ENCODE measurements at regions not wholly inside any gene's neighbourhood (a gene's known extent, or its start where the extent isn't known, plus 50 kb on each side); places are given as distances from the start of the nearest gene placed in this dataset.
"Not testable (repeated sequence)": the region's sequence is repeated elsewhere in the genome, so short reads cannot be mapped to it uniquely, and the experiment has no call there.

DNA sequence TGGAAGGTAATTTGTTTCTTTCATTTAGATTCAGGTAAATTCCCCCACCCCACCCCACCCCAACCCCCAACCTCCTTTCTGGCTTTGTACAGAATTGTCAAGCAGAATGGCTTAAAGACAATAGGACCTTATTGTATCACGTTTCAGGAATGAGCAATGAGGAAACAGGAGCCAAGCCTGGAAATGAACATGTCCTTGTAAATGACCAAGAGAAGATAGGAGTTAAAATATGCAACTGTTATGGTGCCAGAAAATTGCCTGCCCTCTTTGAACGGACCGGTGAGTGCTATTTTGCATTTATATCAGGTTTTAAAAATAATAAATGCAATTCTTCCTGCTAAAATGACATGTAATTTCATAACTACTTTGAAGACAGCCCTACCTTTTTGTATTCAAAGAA lies 141.6 kb upstream of the PELI2 start:
- FAIRE-seq (no peak), DNase-seq (ENCODE audit: insufficient read length) (no peak)
- TF ChIP-seq POLR2AphosphoS5 (IDR thresholded peaks at IDR 0.05; ENCODE audit: low read depth, low read length) (no peak), TAF1 (IDR thresholded peaks at IDR 0.05; ENCODE audit: borderline replicate concordance, low read depth, low read length) (no peak), POLR2A (IDR thresholded peaks at IDR 0.05; ENCODE audit: low read depth, low read length) (no peak)

DNA sequence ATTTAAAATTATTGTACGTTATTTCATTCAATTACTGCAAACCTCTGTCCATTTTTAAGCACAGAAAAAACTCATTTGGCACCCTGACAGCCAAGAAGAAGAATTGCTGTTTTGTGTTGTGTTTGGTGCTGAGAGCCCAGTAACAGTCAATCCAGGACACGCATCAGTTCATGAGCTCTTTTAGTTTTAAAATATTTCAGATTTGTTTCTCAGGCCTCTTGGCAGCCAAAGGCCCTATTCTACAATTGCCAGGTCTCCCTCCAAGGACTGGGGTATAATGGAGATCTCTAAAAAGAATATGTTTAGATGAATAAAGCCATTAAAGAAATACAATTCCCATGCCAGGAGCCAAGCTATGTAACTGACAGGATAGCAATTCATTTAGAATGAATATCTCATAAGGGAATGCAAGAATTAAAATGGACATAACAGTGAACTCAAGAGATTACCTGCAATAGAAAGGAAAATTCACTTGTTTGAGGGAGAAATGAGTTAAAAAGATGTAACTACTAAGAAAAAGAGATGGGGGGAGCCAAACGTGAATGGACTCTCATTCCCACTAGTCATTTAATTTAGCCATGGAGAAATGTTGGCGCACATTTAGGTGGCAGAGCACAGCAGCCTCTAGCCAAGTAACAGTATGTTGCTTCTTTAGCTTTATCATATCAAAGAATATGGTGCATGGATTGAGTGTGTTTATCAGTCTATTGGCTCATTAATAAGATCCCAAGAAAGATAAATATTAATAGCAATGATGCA lies 140.6 kb upstream of the PELI2 start:
- DNase-seq (ENCODE audit: insufficient read length) (no peak), FAIRE-seq (no peak)
- no peak for TF ChIP-seq TAF1 (IDR thresholded peaks at IDR 0.05; ENCODE audit: borderline replicate concordance, low read depth, low read length)
- TF ChIP-seq POLR2A (IDR thresholded peaks at IDR 0.05; ENCODE audit: low read depth, low read length) = no peak
- no peak for TF ChIP-seq POLR2AphosphoS5 (IDR thresholded peaks at IDR 0.05; ENCODE audit: low read depth, low read length)

- TF ChIP-seq TAF1 (IDR thresholded peaks at IDR 0.05; ENCODE audit: borderline replicate concordance, low read depth, low read length) (no peak), POLR2A (IDR thresholded peaks at IDR 0.05; ENCODE audit: low read depth, low read length) (no peak), POLR2AphosphoS5 (IDR thresholded peaks at IDR 0.05; ENCODE audit: low read depth, low read length) (no peak)
- no peak for FAIRE-seq
- DNase-seq (ENCODE audit: insufficient read length) = no peak
These were observed 139.1 kb upstream of the PELI2 start for GRCh38 chr14:55979096-55979495.

DNA sequence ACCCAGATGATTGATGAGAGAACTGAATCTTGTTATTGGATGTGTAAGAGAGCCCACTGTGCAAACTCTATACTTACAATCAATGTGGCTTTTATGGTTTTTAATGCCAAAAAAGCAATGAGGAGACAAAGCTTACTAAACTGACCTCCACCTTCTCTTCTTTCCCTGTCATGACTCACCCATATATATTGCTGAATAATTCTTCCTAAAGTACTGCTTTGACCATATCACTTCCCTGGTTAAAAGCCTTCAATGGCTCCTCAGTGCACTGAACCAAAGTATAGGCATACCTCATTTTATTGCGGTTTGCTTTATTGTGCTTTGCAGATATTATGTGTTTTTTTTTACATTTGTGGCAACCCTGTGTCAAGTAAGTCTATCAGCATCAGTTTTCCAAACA lies 138.4 kb upstream of the PELI2 start:
- TF ChIP-seq POLR2AphosphoS5 (IDR thresholded peaks at IDR 0.05; ENCODE audit: low read depth, low read length) (no peak), TAF1 (IDR thresholded peaks at IDR 0.05; ENCODE audit: borderline replicate concordance, low read depth, low read length) (no peak), POLR2A (IDR thresholded peaks at IDR 0.05; ENCODE audit: low read depth, low read length) (no peak)
- DNase-seq (ENCODE audit: insufficient read length) (no peak), FAIRE-seq (no peak)

DNA sequence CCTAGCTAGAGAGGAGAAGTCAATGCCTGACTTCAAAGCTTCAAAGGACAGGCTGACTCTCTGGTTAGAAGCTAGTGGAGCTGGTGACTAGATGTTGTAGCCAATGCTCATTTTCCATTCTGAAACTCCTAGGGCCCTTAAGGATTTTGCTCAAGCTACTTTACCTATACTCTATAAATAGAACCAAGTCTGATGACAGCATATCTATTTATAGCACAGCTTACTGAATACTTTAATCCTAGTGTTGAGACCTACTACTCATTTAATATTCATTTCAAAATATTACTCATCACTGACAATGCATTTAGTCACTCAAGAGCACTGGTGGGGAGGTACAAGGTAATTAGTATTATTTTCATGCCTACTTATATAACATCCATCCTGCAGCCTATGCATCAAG lies 137.2 kb upstream of the PELI2 start:
- no peak for FAIRE-seq
- DNase-seq (ENCODE audit: insufficient read length) = no peak
- TF ChIP-seq POLR2A (IDR thresholded peaks at IDR 0.05; ENCODE audit: low read depth, low read length) = no peak

- DNase-seq (ENCODE audit: insufficient read length) (no peak), FAIRE-seq (no peak)
- TF ChIP-seq POLR2AphosphoS5 (IDR thresholded peaks at IDR 0.05; ENCODE audit: low read depth, low read length) = no peak
These were observed 132.1 kb upstream of the PELI2 start for GRCh38 chr14:55986069-55986468.

- no peak for DNase-seq (ENCODE audit: insufficient read length)
- no peak for TF ChIP-seq POLR2AphosphoS5 (IDR thresholded peaks at IDR 0.05; ENCODE audit: low read depth, low read length)
- FAIRE-seq = no peak
These were observed 117.4 kb upstream of the PELI2 start for GRCh38 chr14:56000846-56001245.

GRCh38 chr14:56002342-56002741 lies 115.9 kb upstream of the PELI2 start:
- TF ChIP-seq POLR2A (IDR thresholded peaks at IDR 0.05; ENCODE audit: low read depth, low read length) (no peak), POLR2AphosphoS5 (IDR thresholded peaks at IDR 0.05; ENCODE audit: low read depth, low read length) (no peak), TAF1 (IDR thresholded peaks at IDR 0.05; ENCODE audit: borderline replicate concordance, low read depth, low read length) (no peak)
- DNase-seq (ENCODE audit: insufficient read length) (no peak), FAIRE-seq (no peak)

- DNase-seq (ENCODE audit: insufficient read length) = no peak
- no peak for FAIRE-seq
- TF ChIP-seq TAF1 (IDR thresholded peaks at IDR 0.05; ENCODE audit: borderline replicate concordance, low read depth, low read length) = no peak
- TF ChIP-seq POLR2A (IDR thresholded peaks at IDR 0.05; ENCODE audit: low read depth, low read length) = no peak
- TF ChIP-seq POLR2AphosphoS5 (IDR thresholded peaks at IDR 0.05; ENCODE audit: low read depth, low read length) = no peak
These were observed 115.2 kb upstream of the PELI2 start for GRCh38 chr14:56002876-56003625.

GRCh38 chr14:56004323-56004722 lies 113.9 kb upstream of the PELI2 start:
- FAIRE-seq = no peak
- TF ChIP-seq POLR2A (IDR thresholded peaks at IDR 0.05; ENCODE audit: low read depth, low read length) (no peak), POLR2AphosphoS5 (IDR thresholded peaks at IDR 0.05; ENCODE audit: low read depth, low read length) (no peak), TAF1 (IDR thresholded peaks at IDR 0.05; ENCODE audit: borderline replicate concordance, low read depth, low read length) (no peak)
- no peak for DNase-seq (ENCODE audit: insufficient read length)

DNA sequence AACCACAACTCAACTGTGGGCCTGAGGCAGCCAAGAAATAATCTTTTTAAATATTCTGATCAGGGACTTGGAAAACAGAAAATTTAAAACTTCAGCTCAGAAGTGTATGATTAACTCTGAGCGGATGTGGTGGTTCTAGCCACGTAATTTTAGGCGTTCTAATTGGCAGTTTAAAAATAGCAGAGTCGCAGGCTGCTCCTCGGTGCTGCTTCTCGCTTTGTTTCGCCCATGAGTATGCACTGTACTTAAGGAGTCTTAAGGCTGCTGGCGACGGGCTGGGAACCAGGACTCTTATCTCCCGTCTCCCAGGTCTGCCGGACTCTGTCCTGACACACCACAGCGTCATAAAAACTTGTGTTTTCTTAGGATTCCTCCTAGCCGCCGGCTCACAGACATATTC lies 113.4 kb upstream of the PELI2 start:
- TF ChIP-seq POLR2A (IDR thresholded peaks at IDR 0.05; ENCODE audit: low read depth, low read length) (no peak), TAF1 (IDR thresholded peaks at IDR 0.05; ENCODE audit: borderline replicate concordance, low read depth, low read length) (no peak), POLR2AphosphoS5 (IDR thresholded peaks at IDR 0.05; ENCODE audit: low read depth, low read length) (no peak)
- DNase-seq (ENCODE audit: insufficient read length) (no peak), FAIRE-seq (peak; percentile 5)

DNA sequence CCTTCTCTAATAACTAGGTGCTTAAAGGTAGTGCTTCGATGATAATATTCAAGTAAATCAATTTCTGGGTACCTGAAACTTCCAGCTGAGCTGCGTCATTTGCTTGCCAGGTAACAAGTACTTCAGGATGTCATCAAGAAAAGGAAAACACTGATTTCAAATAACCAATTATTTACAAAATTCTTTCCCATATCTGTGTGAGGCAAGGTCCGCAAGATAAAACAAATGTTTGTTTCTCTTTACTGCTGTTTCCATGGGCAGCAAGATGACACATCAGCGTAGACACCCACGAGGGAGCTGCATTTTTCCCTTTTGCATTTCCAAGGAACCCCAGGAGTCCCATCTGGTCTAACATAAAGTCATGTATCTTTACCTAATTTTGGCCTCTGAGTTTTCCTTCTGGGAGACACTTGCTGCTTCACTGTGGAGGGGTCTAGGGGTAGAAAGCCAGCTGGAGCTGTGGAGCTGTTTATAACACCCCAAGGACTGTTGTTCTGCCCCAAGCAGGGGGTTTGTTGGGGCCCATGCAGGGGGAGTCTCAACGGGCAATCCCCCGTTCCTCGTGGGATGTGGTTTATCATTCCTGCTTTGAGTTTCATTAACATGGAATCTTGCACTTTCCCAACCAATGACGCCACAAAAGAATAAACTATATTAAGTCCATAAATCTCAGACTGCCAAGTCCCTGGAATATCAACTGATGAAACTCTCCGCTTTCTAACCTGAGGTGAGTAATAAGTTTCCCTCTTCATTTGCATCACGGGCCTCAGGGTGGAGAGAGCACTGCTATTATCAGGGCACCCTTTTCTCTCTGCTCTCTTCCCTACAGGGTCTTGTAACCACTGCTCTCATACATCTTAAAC lies 112.8 kb upstream of the PELI2 start:
- TF ChIP-seq TAF1 (IDR thresholded peaks at IDR 0.05; ENCODE audit: borderline replicate concordance, low read depth, low read length) (no peak), POLR2A (IDR thresholded peaks at IDR 0.05; ENCODE audit: low read depth, low read length) (no peak), POLR2AphosphoS5 (IDR thresholded peaks at IDR 0.05; ENCODE audit: low read depth, low read length) (no peak)
- no peak for DNase-seq (ENCODE audit: insufficient read length)
- peak; percentile 48 for FAIRE-seq

DNA sequence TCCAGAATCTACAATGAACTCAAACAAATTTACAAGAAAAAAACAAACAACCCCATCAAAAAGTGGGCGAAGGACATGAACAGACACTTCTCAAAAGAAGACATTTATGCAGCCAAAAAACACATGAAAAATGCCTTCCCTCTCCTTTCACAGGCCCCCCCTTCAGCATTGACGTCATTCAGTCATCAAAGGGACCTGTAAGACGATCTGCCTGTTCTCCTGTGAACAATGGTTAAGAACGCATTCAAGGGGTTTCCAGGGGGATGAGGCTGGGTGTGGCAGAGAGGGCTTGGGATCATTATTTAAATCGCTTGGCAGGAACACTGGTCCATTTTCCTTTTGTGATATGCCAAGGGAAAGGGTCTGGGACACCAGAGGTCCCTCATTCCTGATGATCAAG lies 110.7 kb upstream of the PELI2 start:
- peak; percentile 33 for FAIRE-seq
- DNase-seq (ENCODE audit: insufficient read length) = not testable (repeated sequence)
